ENCODE measurements at regions not wholly inside any gene's neighbourhood (a gene's known extent, or its start where the extent isn't known, plus 50 kb on each side); places are given as distances from the start of the nearest gene placed in this dataset.
"Not testable (repeated sequence)": the region's sequence is repeated elsewhere in the genome, so short reads cannot be mapped to it uniquely, and the experiment has no call there.

GRCh38 chrX:88990882-88991582, 244.0 kb downstream of the CPXCR1 start:
- ChIA-PET CTCF (no interaction called here), POLR2A (ENCODE audit: low non-redundant PET) (no interaction called here)
- H3K27ac ChIP-seq: no peak overlapping the region
- no peak for DNase-seq (ENCODE audit: low spot score)
- no peak for TF ChIP-seq CTCF (conservative IDR thresholded peaks at IDR 0.05; ENCODE audit: low read depth)

GRCh38 chrX:88991583-88992132, 244.6 kb downstream of the CPXCR1 start:
- POLR2A ChIA-PET (ENCODE audit: low non-redundant PET): no interaction called here
- DNase-seq (ENCODE audit: low spot score): no peak
- H3K27ac ChIP-seq: no peak overlapping the region
- no peak for TF ChIP-seq CTCF (conservative IDR thresholded peaks at IDR 0.05; ENCODE audit: low read depth)
- CTCF ChIA-PET: no interaction called here

GRCh38 chrX:89021964-89022363, 274.9 kb downstream of the CPXCR1 start:
- no peak overlapping the region for H3K27ac ChIP-seq
- DNase-seq (ENCODE audit: low spot score): no peak
- no peak for TF ChIP-seq CTCF (conservative IDR thresholded peaks at IDR 0.05; ENCODE audit: low read depth)
- ChIA-PET CTCF (interaction anchor here (0.9 kb wide), 1 partner anchor 53 kb away, joined by 3 read pairs; no protein-coding TSS in a partner anchor), POLR2A (ENCODE audit: low non-redundant PET) (no interaction called here)

- ChIA-PET POLR2A (ENCODE audit: low non-redundant PET) (no interaction called here), CTCF (no interaction called here)
Observed at GRCh38 chrX:89033723-89034122, 286.7 kb downstream of the CPXCR1 start.

GRCh38 chrX:89034679-89035078, 287.7 kb downstream of the CPXCR1 start:
- CTCF ChIA-PET: no interaction called here
- no peak for DNase-seq (ENCODE audit: low spot score)
- POLR2A ChIA-PET (ENCODE audit: low non-redundant PET): no interaction called here
- no peak overlapping the region for H3K27ac ChIP-seq
- no peak for TF ChIP-seq CTCF (conservative IDR thresholded peaks at IDR 0.05; ENCODE audit: low read depth)

More at GRCh38 chrX:89033723-89034122, 286.7 kb downstream of the CPXCR1 start:
- H3K27ac ChIP-seq: no peak overlapping the region
- no peak for DNase-seq (ENCODE audit: low spot score)
- TF ChIP-seq CTCF (conservative IDR thresholded peaks at IDR 0.05; ENCODE audit: low read depth): no peak

- CTCF ChIA-PET: no interaction called here
- no peak overlapping the region for H3K27ac ChIP-seq
- no peak for DNase-seq (ENCODE audit: low spot score)
- POLR2A ChIA-PET (ENCODE audit: low non-redundant PET): no interaction called here
- TF ChIP-seq CTCF (conservative IDR thresholded peaks at IDR 0.05; ENCODE audit: low read depth): no peak
Observed at GRCh38 chrX:89053223-89053622, 306.2 kb downstream of the CPXCR1 start.

GRCh38 chrX:89099587-89099986, 352.6 kb downstream of the CPXCR1 start:
- H3K27ac ChIP-seq; DNase-seq (ENCODE audit: low spot score); POLR2A ChIA-PET (ENCODE audit: low non-redundant PET); CTCF ChIA-PET: not testable (repeated sequence)
